ENCODE measurements at regions not wholly inside any gene's neighbourhood (a gene's known extent, or its start where the extent isn't known, plus 50 kb on each side); places are given as distances from the start of the nearest gene placed in this dataset.

DNA sequence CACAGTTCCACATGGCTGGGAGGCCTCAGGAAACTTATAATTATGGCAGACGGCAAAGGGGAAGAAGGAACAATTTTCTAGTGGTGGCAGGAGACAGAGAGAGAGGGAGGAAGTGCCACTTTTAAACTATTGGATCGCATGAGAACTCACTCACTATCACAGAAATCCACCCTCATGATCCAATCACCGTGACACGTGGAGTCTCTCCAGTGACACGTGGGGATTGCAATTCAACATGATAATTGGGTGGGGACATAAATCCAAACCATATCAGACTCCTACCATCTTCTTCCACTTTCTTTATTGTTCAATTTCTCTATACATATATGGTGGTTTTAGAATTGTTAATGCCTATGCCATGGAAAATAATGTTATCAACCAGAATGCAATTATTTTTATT, 103.7 kb upstream of the SYT1 start:
- H4K20me1 ChIP-seq (ENCODE audit: low read depth) = no peaks in the 10 kb centered on the region
- DNase-seq (ENCODE audit: low spot score) = no peak
- H3K27me3 Mint-ChIP-seq (ENCODE audit: insufficient read depth, low read depth) = no peaks in the 10 kb centered on the region
- H3K27me3 ChIP-seq = no peaks in the 10 kb centered on the region
- TF ChIP-seq EZH2phosphoT487 (IDR thresholded peaks at IDR 0.05) = no peak
- no peak for TF ChIP-seq EZH2 (IDR thresholded peaks at IDR 0.05)
- TF ChIP-seq, protein P1, sequence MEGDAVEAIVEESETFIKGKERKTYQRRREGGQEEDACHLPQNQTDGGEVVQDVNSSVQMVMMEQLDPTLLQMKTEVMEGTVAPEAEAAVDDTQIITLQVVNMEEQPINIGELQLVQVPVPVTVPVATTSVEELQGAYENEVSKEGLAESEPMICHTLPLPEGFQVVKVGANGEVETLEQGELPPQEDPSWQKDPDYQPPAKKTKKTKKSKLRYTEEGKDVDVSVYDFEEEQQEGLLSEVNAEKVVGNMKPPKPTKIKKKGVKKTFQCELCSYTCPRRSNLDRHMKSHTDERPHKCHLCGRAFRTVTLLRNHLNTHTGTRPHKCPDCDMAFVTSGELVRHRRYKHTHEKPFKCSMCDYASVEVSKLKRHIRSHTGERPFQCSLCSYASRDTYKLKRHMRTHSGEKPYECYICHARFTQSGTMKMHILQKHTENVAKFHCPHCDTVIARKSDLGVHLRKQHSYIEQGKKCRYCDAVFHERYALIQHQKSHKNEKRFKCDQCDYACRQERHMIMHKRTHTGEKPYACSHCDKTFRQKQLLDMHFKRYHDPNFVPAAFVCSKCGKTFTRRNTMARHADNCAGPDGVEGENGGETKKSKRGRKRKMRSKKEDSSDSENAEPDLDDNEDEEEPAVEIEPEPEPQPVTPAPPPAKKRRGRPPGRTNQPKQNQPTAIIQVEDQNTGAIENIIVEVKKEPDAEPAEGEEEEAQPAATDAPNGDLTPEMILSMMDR (IDR thresholded peaks at IDR 0.05) = no peak
- H3K9me3 ChIP-seq (ENCODE audit: low read depth) = no peaks in the 10 kb centered on the region
- H3K4me1 Mint-ChIP-seq = no peaks in the 10 kb centered on the region
- H3K4me3 ChIP-seq = no peak overlapping the region
- H2AFZ ChIP-seq (replicated peaks) = no peak overlapping the region
- H3K9me3 Mint-ChIP-seq = peaks cover 2% of the 10 kb centered on the region
- no peak overlapping the region for H3K27ac ChIP-seq
- no peaks in the 10 kb centered on the region for H3K4me1 ChIP-seq
- H3K4me2 ChIP-seq = no peak overlapping the region
- no peak overlapping the region for H3K27ac Mint-ChIP-seq
- no peaks in the 10 kb centered on the region for H3K36me3 Mint-ChIP-seq
- no peak overlapping the region for H3K4me3 Mint-ChIP-seq
- H3K79me2 ChIP-seq (ENCODE audit: low read depth) = no peaks in the 10 kb centered on the region
- H3K36me3 ChIP-seq = no peaks in the 10 kb centered on the region
- no peaks in the 10 kb centered on the region for H3F3A ChIP-seq (ENCODE audit: low read depth)
- H3K9ac ChIP-seq = no peak overlapping the region

DNA sequence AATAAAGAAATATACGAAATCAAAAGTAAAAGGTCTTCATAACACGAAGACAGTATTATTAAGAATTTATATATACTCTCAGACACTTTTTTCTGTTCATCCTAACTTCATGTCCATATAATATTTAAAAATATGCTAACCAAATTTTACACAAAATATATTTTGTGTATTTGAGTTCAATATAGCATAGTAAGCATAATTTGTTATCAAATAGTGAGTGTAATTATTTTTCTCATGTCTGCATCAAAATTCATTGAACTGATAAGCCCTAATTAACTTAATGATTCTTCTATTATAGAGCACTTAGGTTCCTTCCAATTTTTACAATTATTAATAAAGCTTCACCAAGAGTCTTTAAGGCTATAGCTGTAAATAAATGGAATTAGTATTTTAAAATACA, 99.7 kb upstream of the SYT1 start:
- Mint-ChIP-seq H3K27me3 (ENCODE audit: insufficient read depth, low read depth) (no peaks in the 10 kb centered on the region), H3K27ac (no peak overlapping the region), H3K4me1 (no peaks in the 10 kb centered on the region), H3K4me3 (no peak overlapping the region), H3K36me3 (no peaks in the 10 kb centered on the region), H3K9me3 (no peaks in the 10 kb centered on the region)
- no peak overlapping the region for H3K27ac ChIP-seq
- DNase-seq (ENCODE audit: low spot score) = no peak
- no peak overlapping the region for H3K4me2 ChIP-seq
- H3K9me3 ChIP-seq (ENCODE audit: low read depth) = no peaks in the 10 kb centered on the region
- no peaks in the 10 kb centered on the region for H3K79me2 ChIP-seq (ENCODE audit: low read depth)
- no peaks in the 10 kb centered on the region for H4K20me1 ChIP-seq (ENCODE audit: low read depth)
- H3K27me3 ChIP-seq = no peaks in the 10 kb centered on the region
- no peak for TF ChIP-seq EZH2phosphoT487 (IDR thresholded peaks at IDR 0.05)
- TF ChIP-seq, protein P1 (IDR thresholded peaks at IDR 0.05) = no peak
- TF ChIP-seq EZH2 (IDR thresholded peaks at IDR 0.05) = no peak
- H3K36me3 ChIP-seq = no peaks in the 10 kb centered on the region
- H3K4me1 ChIP-seq = no peaks in the 10 kb centered on the region
- no peak overlapping the region for H3K9ac ChIP-seq
- no peaks in the 10 kb centered on the region for H3F3A ChIP-seq (ENCODE audit: low read depth)
- H2AFZ ChIP-seq (replicated peaks) = no peak overlapping the region
- H3K4me3 ChIP-seq = no peak overlapping the region

DNA sequence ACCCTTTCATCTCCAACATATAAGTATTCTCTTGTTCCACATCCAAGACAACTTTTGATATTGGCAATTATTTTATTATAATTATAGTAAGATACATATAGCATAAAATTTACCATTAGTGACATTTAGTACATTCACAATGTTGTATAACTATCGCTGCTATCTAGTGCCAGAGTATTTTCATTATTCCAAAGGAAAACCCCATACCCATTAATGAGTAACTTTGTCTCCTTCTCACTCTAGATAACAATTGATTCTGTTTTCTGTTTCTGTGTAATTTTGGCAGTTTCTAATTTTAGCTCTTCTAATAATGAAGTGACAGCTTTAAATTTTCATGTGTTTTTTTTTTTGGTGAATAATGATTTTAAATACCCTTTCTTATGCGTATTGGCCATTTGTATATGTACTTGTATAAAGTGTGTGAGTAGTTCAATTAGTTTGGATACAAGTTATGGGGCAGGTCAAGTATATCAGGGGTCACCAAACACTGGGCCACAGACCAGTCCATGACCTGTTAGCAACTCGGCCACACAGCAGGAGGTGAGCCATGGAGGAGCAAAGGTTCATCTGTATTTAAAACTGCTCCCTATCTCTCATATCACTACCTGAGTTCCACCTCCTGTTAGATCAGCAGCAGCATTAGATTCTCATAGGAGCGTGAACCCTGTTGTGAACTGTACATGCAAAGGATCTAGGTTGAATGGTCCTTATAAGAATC, 97.2 kb upstream of the SYT1 start:
- H3K79me2 ChIP-seq (ENCODE audit: low read depth) = no peaks in the 10 kb centered on the region
- Mint-ChIP-seq H3K4me3 (no peak overlapping the region), H3K27me3 (ENCODE audit: insufficient read depth, low read depth) (no peaks in the 10 kb centered on the region), H3K27ac (no peak overlapping the region), H3K36me3 (no peaks in the 10 kb centered on the region), H3K4me1 (no peaks in the 10 kb centered on the region), H3K9me3 (no peaks in the 10 kb centered on the region)
- H3K4me1 ChIP-seq = no peaks in the 10 kb centered on the region
- DNase-seq (ENCODE audit: low spot score) = no peak
- no peak overlapping the region for H2AFZ ChIP-seq (replicated peaks)
- no peak overlapping the region for H3K27ac ChIP-seq
- no peaks in the 10 kb centered on the region for H3K36me3 ChIP-seq
- H4K20me1 ChIP-seq (ENCODE audit: low read depth) = no peaks in the 10 kb centered on the region
- no peak overlapping the region for H3K9ac ChIP-seq
- TF ChIP-seq EZH2phosphoT487 (IDR thresholded peaks at IDR 0.05) (no peak), EZH2 (IDR thresholded peaks at IDR 0.05) (no peak)
- TF ChIP-seq, protein P1 (IDR thresholded peaks at IDR 0.05) = no peak
- no peaks in the 10 kb centered on the region for H3K27me3 ChIP-seq
- no peaks in the 10 kb centered on the region for H3K9me3 ChIP-seq (ENCODE audit: low read depth)
- H3K4me2 ChIP-seq = no peak overlapping the region
- H3K4me3 ChIP-seq = no peak overlapping the region
- no peaks in the 10 kb centered on the region for H3F3A ChIP-seq (ENCODE audit: low read depth)

All from neural progenitor cell (in vitro differentiated cells).